Uterus (tissue), 3 donors: ENCODE measurements at regions not wholly inside any gene's neighbourhood (a gene's known extent, or its start where the extent isn't known, plus 50 kb on each side); places are given as distances from the start of the nearest gene placed in this dataset.

Experiments used
- DNase-seq, 2 donors: peaks; one replicate each; pipeline ENCODE4 v3.0.0-alpha.2; 2019 to 2020
- H3K27ac ChIP-seq, 2 donors: fragments of 200-600 bp; sonication (generic); 1 replicate in 1 of 2; 2 replicates in 1 of 2; pipeline ENCODE4 v1.5.1; 2016 to 2018
- H3K27me3 ChIP-seq, 2 donors: fragments of 200-600 bp; sonication (generic); one replicate each; pipeline ENCODE4 v1.5.1; 2018 to 2019; ENCODE audit warnings: control low read depth in 1 of 2
- H3K36me3 ChIP-seq, 2 donors: fragments of 200-600 bp; sonication (generic); one replicate each; pipeline ENCODE4 v1.5.1; 2019; ENCODE audit warnings: control low read depth in 1 of 2
- H3K4me1 ChIP-seq, 2 donors: fragments of 200-600 bp; sonication (generic); one replicate each; pipeline ENCODE4 v1.5.1; 2018 to 2019; ENCODE audit warnings: control low read depth in 1 of 2
- H3K4me3 ChIP-seq, 2 donors: fragments of 200-600 bp; sonication (generic); 1 replicate in 1 of 2; 2 replicates in 1 of 2; pipeline ENCODE4 v1.5.1; 2018 to 2019; ENCODE audit warnings: mild to moderate bottlenecking in 1 of 2
- H3K9me3 ChIP-seq, 2 donors: fragments of 200-600 bp; sonication (generic); one replicate each; pipeline ENCODE4 v1.5.1; 2019; ENCODE audit warnings: control low read depth in 1 of 2
- POLR2A ChIP-seq, 2 donors: fragments of 450-650 bp; IDR thresholded peaks; one replicate each; pipeline ENCODE4 v1.6.1; 2016; ENCODE audit warnings: antibody characterized with exemption in 2 of 2, mild to moderate bottlenecking in 1 of 2, moderate library complexity in 1 of 2
- intact Hi-C: fragments of 100-400 bp; cut with DNase I; formaldehyde crosslinking; loops from one replicate; pipeline ENCODE4 v1.15.1; 2023; ENCODE audit warnings: low total_unique reads
- TF ChIP-seq, protein P1 (sequence below), 4 experiments: fragments of 200-600 bp in 2 of 4; fragments of 450-650 bp in 2 of 4; sonication (generic) in 2 of 4; IDR thresholded peaks; one replicate each; pipeline ENCODE4 v1.5.1; 2016 to 2019; ENCODE audit warnings: antibody characterized with exemption in 4 of 4, mild to moderate bottlenecking in 2 of 4, moderate library complexity in 1 of 4
- donor health status: DM: yes; HTN: yes; CAD: no.

DNA sequence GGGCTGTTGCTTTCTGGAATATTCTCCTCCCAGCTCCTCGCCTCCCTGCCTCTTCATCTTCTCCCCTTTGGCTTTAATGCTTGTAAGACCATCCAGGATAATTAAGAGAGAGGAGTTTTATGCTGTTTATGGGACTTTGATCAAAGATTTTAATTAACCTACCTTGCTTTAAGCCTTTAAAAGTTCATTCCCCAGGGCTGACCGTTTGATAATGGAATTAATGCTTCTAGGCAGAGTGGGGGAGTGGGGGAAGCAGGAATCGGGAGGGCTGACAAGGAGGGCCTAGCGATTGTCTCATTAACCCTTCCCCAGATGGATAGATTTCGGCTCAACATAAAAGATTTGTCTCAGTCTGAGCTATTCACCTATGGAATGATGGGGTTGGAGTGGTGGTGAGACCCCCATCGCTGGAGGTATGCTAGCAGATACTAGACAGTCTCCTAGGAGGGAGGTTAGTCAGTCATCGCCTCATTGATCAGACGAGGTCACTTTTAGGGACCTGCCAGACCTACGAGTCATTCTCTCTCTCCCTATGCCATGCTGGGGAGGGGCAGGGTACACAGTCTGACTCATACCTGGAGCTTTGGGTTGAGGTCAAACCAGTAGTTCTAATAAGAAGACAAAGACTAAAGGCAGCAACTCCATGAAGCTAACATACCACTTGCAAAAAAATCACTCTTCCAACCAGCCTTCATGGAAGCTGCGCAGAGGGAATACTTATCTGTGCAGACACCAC is 236.6 kb upstream of the NLRP1 start:
- no peak overlapping the region for H3K27ac ChIP-seq
- no peak overlapping the region for H3K4me3 ChIP-seq
- intact Hi-C loops, result no loop called here
- no peaks in the 10 kb centered on the region for H3K9me3 ChIP-seq
- no peak for TF ChIP-seq POLR2A (IDR thresholded peaks at IDR 0.05)
- TF ChIP-seq, protein P1, sequence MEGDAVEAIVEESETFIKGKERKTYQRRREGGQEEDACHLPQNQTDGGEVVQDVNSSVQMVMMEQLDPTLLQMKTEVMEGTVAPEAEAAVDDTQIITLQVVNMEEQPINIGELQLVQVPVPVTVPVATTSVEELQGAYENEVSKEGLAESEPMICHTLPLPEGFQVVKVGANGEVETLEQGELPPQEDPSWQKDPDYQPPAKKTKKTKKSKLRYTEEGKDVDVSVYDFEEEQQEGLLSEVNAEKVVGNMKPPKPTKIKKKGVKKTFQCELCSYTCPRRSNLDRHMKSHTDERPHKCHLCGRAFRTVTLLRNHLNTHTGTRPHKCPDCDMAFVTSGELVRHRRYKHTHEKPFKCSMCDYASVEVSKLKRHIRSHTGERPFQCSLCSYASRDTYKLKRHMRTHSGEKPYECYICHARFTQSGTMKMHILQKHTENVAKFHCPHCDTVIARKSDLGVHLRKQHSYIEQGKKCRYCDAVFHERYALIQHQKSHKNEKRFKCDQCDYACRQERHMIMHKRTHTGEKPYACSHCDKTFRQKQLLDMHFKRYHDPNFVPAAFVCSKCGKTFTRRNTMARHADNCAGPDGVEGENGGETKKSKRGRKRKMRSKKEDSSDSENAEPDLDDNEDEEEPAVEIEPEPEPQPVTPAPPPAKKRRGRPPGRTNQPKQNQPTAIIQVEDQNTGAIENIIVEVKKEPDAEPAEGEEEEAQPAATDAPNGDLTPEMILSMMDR (IDR thresholded peaks at IDR 0.05), result no peak
- no peak for DNase-seq
- H3K27me3 ChIP-seq, result no peaks in the 10 kb centered on the region
- no peaks in the 10 kb centered on the region for H3K4me1 ChIP-seq
- no peaks in the 10 kb centered on the region for H3K36me3 ChIP-seq

DNA sequence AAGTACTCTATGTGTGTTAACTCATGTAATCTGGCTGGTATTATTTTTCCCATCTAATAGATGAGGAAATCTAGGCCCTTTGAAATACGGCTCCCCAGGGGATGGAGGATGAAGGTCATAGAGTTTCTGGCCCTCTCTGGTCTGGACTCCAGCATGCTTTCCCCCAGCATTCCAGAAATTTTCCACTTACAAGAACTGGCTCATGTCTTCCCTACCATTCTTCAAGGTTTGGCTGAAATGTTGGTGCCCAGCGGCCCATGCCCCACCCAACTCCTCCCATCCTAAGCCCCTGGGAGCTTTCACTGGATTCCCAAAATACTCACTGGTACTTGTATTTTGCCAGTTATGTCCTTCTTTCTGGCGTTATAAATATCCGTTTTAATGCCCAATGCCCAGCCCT is 237.5 kb upstream of the NLRP1 start:
- Histone ChIP-seq H3K4me3 (no peak overlapping the region), H3K27ac (no peak overlapping the region), H3K27me3 (no peaks in the 10 kb centered on the region), H3K36me3 (no peaks in the 10 kb centered on the region), H3K4me1 (no peaks in the 10 kb centered on the region), H3K9me3 (no peaks in the 10 kb centered on the region)
- TF ChIP-seq POLR2A (IDR thresholded peaks at IDR 0.05), result no peak
- TF ChIP-seq, protein P1 (IDR thresholded peaks at IDR 0.05), result no peak
- intact Hi-C loops, result no loop called here
- no peak for DNase-seq

DNA sequence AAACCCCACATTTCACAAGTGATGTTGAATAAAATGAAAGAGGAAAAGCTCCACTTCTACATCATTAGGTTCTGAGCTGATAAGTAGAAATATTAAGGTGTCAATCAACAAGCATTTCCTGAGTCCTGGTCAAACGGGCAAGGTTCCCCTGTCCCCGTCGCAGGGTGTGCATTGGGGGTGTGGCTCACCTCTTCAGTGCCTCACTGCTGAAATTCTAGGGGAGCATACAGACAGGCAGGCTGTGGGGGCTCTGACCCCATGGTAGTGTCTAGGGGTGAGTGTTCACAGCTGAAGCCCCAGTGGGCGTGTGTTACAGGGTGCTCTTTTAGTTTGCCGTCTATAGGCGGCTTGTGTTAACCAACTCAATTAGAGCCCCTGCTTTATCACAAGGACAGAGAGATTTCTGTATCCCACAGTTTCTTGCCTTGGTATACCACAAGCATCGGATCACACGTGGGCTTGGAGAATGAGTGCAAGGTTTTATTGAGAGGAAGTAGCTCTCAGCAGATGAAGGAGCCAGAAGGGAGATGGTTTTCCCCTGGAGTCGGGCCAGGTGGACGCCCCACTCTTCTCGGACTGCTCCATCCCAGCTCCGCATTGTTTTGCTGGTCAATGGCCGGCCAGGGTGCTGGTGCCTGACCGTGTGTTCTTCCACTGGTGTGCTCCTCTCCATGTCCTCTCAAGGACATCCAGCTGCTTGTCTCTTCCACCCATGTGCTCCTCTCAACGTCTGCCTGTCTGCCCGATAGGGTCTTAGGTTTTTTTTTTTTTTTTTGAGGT is 238.2 kb upstream of the NLRP1 start:
- DNase-seq, result no peak
- no peak overlapping the region for H3K27ac ChIP-seq
- no peak overlapping the region for H3K4me3 ChIP-seq
- intact Hi-C loops, result no loop called here
- H3K4me1 ChIP-seq, result no peaks in the 10 kb centered on the region
- H3K9me3 ChIP-seq, result no peaks in the 10 kb centered on the region
- TF ChIP-seq, protein P1 (IDR thresholded peaks at IDR 0.05), result no peak
- no peak for TF ChIP-seq POLR2A (IDR thresholded peaks at IDR 0.05)
- H3K36me3 ChIP-seq, result no peaks in the 10 kb centered on the region
- H3K27me3 ChIP-seq, result no peaks in the 10 kb centered on the region

DNA sequence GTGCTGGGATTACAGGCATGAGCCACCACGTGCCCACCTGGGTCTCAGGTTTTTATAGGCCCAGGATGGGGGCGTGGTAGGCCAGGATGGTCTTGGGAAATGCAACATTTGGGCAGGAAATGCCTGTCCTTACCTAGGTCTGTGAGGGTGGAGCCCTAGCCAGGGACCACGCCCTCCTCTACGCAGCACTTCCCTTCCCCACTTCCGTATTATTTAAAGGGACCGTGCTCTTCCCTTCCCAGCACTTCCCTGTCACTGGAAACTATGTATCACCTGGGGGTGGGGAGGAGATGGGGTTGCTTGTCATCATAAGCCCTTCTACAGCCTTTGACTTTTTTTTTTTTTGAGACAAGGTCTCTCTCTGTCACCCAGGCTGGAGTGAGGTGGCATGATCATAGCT is 238.9 kb upstream of the NLRP1 start:
- TF ChIP-seq, protein P1 (IDR thresholded peaks at IDR 0.05), result no peak
- no peak for TF ChIP-seq POLR2A (IDR thresholded peaks at IDR 0.05)
- no peaks in the 10 kb centered on the region for H3K27me3 ChIP-seq

DNA sequence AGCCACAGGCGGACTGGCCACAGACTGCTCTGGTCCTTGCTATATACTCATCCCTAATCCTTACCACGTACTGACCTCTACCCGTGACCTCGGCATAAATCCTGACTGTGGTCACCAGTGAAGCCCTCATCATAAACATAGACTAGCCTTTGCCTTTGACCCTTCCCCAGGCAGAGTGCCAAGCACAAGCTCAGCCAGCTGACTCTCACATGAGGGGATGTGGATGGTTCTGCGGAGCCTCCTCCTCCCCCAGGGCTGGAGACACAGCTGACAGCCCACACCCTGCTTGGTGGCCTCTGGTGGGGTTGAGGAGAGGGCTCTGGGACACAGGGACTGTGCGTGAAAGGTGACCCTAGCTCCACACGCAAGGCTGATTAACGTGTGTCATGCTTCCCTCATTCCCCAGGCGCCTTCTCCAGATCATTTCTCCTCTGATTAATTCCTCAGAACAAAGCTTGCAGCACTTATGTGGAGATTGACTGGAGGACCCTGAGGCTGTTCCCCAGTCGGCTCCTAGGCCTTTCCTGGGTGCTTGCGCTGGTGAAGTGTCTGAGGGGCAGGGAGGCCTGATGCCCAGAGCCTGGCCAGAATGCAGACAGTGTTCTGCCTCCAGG is 241.5 kb upstream of the NLRP1 start:
- no peak overlapping the region for H3K4me3 ChIP-seq
- no peaks in the 10 kb centered on the region for H3K27me3 ChIP-seq
- intact Hi-C loops, result no loop called here
- no peaks in the 10 kb centered on the region for H3K9me3 ChIP-seq
- no peak for DNase-seq
- H3K4me1 ChIP-seq, result no peaks in the 10 kb centered on the region
- H3K27ac ChIP-seq, result no peak overlapping the region
- TF ChIP-seq, protein P1 (IDR thresholded peaks at IDR 0.05), result no peak
- TF ChIP-seq POLR2A (IDR thresholded peaks at IDR 0.05), result no peak
- H3K36me3 ChIP-seq, result no peaks in the 10 kb centered on the region

More for the DNA sequence above, 238.9 kb upstream of the NLRP1 start:
- no peaks in the 10 kb centered on the region for H3K9me3 ChIP-seq
- DNase-seq, result no peak
- intact Hi-C loops, result no loop called here
- no peak overlapping the region for H3K27ac ChIP-seq
- no peaks in the 10 kb centered on the region for H3K36me3 ChIP-seq
- H3K4me1 ChIP-seq, result no peaks in the 10 kb centered on the region
- no peak overlapping the region for H3K4me3 ChIP-seq
